ENCODE measurements at regions not wholly inside any gene's neighbourhood (a gene's known extent, or its start where the extent isn't known, plus 50 kb on each side); places are given as distances from the start of the nearest gene placed in this dataset.
A peak's percentile ranks its signal among the peaks of the same experiment; 100 is the strongest.

- H3K9me3 Mint-ChIP-seq, result no peaks in the 10 kb centered on the region
- H3K27me3 ChIP-seq (replicated peaks in 1 of 2; ENCODE audit: control insufficient read depth in 2 of 2, extremely low read depth in 1 of 2, insufficient read depth in 2 of 2, low read length in 1 of 2), result no peaks in the 10 kb centered on the region
- ATAC-seq (replicated peaks in 1 of 4), result peak in 2 of 4 experiments; percentile 45 to 60
- H3K36me3 ChIP-seq (ENCODE audit: control insufficient read depth in 2 of 2, extremely low read depth in 1 of 2, insufficient read depth in 1 of 2, low read length in 1 of 2), result no peaks in the 10 kb centered on the region
- H3K27ac Mint-ChIP-seq, result no peak overlapping the region
- H3K36me3 Mint-ChIP-seq, result no peaks in the 10 kb centered on the region
- H3K4me1 ChIP-seq (ENCODE audit: control insufficient read depth in 1 of 2, extremely low read depth in 1 of 2, insufficient read depth in 2 of 2, low read length in 2 of 2), result no peaks in the 10 kb centered on the region
- no peak overlapping the region for H3K4me3 Mint-ChIP-seq
- DNase-seq, result no peak
- H3K27ac ChIP-seq (ENCODE audit: low read length), result no peak overlapping the region
- ChIA-PET CTCF (no interaction called here), POLR2A (no interaction called here)
- peaks cover 7 to 9% of the 10 kb centered on the region in 2 donors for H3K27me3 Mint-ChIP-seq
- 35% methylated on average over 3 of the region's 7 CpGs for WGBS (ENCODE audit: insufficient coverage)
- no peak overlapping the region for H3K4me3 ChIP-seq (ENCODE audit: control insufficient read depth in 1 of 2, extremely low read depth in 1 of 2, low read length in 1 of 2)
- no peaks in the 10 kb centered on the region for H3K9me3 ChIP-seq
- H3K4me1 Mint-ChIP-seq, result peaks cover 0 to 13% (median 1%) of the 10 kb centered on the region in 3 donors
Observed at GRCh38 chr4:159047478-159048165, 55.3 kb upstream of the RAPGEF2 start.

- WGBS (ENCODE audit: insufficient coverage), result 89% methylated on average over 10 of the region's 16 CpGs
- H3K4me1 ChIP-seq (ENCODE audit: control insufficient read depth in 1 of 2, extremely low read depth in 1 of 2, insufficient read depth in 2 of 2, low read length in 2 of 2), result no peaks in the 10 kb centered on the region
- Mint-ChIP-seq H3K4me3 (no peak overlapping the region), H3K4me1 (peaks cover 0 to 13% (median 1%) of the 10 kb centered on the region in 3 donors), H3K36me3 (no peaks in the 10 kb centered on the region), H3K27me3 (peaks cover 4 to 6% of the 10 kb centered on the region in 2 donors), H3K27ac (no peak overlapping the region), H3K9me3 (no peaks in the 10 kb centered on the region)
- no peak overlapping the region for H3K27ac ChIP-seq (ENCODE audit: low read length)
- H3K4me3 ChIP-seq (ENCODE audit: control insufficient read depth in 1 of 2, extremely low read depth in 1 of 2, low read length in 1 of 2), result no peak overlapping the region
- DNase-seq, result no peak
- ChIA-PET POLR2A (interaction anchor here in 1 of 2 donors (0.6 kb wide), 1 partner anchor 233 kb away, joined by 3 read pairs; no protein-coding TSS in a partner anchor), CTCF (no interaction called here)
- H3K36me3 ChIP-seq (ENCODE audit: control insufficient read depth in 2 of 2, extremely low read depth in 1 of 2, insufficient read depth in 1 of 2, low read length in 1 of 2), result no peaks in the 10 kb centered on the region
- no peak for ATAC-seq (replicated peaks in 1 of 4)
- no peaks in the 10 kb centered on the region for H3K9me3 ChIP-seq
- no peaks in the 10 kb centered on the region for H3K27me3 ChIP-seq (replicated peaks in 1 of 2; ENCODE audit: control insufficient read depth in 2 of 2, extremely low read depth in 1 of 2, insufficient read depth in 2 of 2, low read length in 1 of 2)
Observed at GRCh38 chr4:159048166-159048886, 54.6 kb upstream of the RAPGEF2 start.

GRCh38 chr4:159049780-159050375 lies 53.0 kb upstream of the RAPGEF2 start:
- Mint-ChIP-seq H3K4me3 (no peak overlapping the region), H3K27me3 (peaks cover 8 to 11% of the 10 kb centered on the region in 2 donors), H3K27ac (no peak overlapping the region), H3K4me1 (peaks cover 0 to 13% (median 1%) of the 10 kb centered on the region in 3 donors), H3K36me3 (no peaks in the 10 kb centered on the region), H3K9me3 (no peaks in the 10 kb centered on the region)
- no peak overlapping the region for H3K4me3 ChIP-seq (ENCODE audit: control insufficient read depth in 1 of 2, extremely low read depth in 1 of 2, low read length in 1 of 2)
- H3K9me3 ChIP-seq, result no peaks in the 10 kb centered on the region
- no peak overlapping the region for H3K27ac ChIP-seq (ENCODE audit: low read length)
- H3K36me3 ChIP-seq (ENCODE audit: control insufficient read depth in 2 of 2, extremely low read depth in 1 of 2, insufficient read depth in 1 of 2, low read length in 1 of 2), result no peaks in the 10 kb centered on the region
- CTCF ChIA-PET, result interaction anchor here in 1 of 2 donors (0.6 kb wide), 1 partner anchor 55 kb away, joined by 3 read pairs; no protein-coding TSS in a partner anchor
- no peak for DNase-seq
- no peaks in the 10 kb centered on the region for H3K27me3 ChIP-seq (replicated peaks in 1 of 2; ENCODE audit: control insufficient read depth in 2 of 2, extremely low read depth in 1 of 2, insufficient read depth in 2 of 2, low read length in 1 of 2)
- WGBS (ENCODE audit: insufficient coverage), result 100% methylated on average over 1 of the region's 2 CpGs
- no peaks in the 10 kb centered on the region for H3K4me1 ChIP-seq (ENCODE audit: control insufficient read depth in 1 of 2, extremely low read depth in 1 of 2, insufficient read depth in 2 of 2, low read length in 2 of 2)
- POLR2A ChIA-PET, result no interaction called here
- no peak for ATAC-seq (replicated peaks in 1 of 4)

GRCh38 chr4:159051245-159052071 lies 51.4 kb upstream of the RAPGEF2 start:
- Mint-ChIP-seq H3K9me3 (no peaks in the 10 kb centered on the region), H3K36me3 (no peaks in the 10 kb centered on the region), H3K27ac (no peak overlapping the region), H3K4me3 (no peak overlapping the region), H3K27me3 (peaks cover 8 to 12% of the 10 kb centered on the region in 2 donors), H3K4me1 (peaks cover 0 to 13% (median 1%) of the 10 kb centered on the region in 3 donors)
- CTCF ChIA-PET, result interaction anchor here in 1 of 2 donors (0.5 to 0.7 kb wide), 2 partner anchors 13 to 223 kb away, joined by 3 read pairs; no protein-coding TSS in a partner anchor
- Histone ChIP-seq H3K27me3 (replicated peaks in 1 of 2; ENCODE audit: control insufficient read depth in 2 of 2, extremely low read depth in 1 of 2, insufficient read depth in 2 of 2, low read length in 1 of 2) (no peaks in the 10 kb centered on the region), H3K27ac (ENCODE audit: low read length) (no peak overlapping the region), H3K4me1 (ENCODE audit: control insufficient read depth in 1 of 2, extremely low read depth in 1 of 2, insufficient read depth in 2 of 2, low read length in 2 of 2) (no peaks in the 10 kb centered on the region), H3K4me3 (ENCODE audit: control insufficient read depth in 1 of 2, extremely low read depth in 1 of 2, low read length in 1 of 2) (no peak overlapping the region), H3K36me3 (ENCODE audit: control insufficient read depth in 2 of 2, extremely low read depth in 1 of 2, insufficient read depth in 1 of 2, low read length in 1 of 2) (no peaks in the 10 kb centered on the region), H3K9me3 (no peaks in the 10 kb centered on the region)
- 80% methylated on average over 1 of the region's 7 CpGs for WGBS (ENCODE audit: insufficient coverage)
- DNase-seq (no peak), ATAC-seq (replicated peaks in 1 of 4) (no peak)
- POLR2A ChIA-PET, result no interaction called here

GRCh38 chr4:159052315-159052714 lies 50.6 kb upstream of the RAPGEF2 start:
- Mint-ChIP-seq H3K4me3 (no peak overlapping the region), H3K4me1 (peaks cover 0 to 13% (median 1%) of the 10 kb centered on the region in 3 donors), H3K27ac (no peak overlapping the region), H3K9me3 (no peaks in the 10 kb centered on the region), H3K27me3 (peaks cover 8 to 12% of the 10 kb centered on the region in 2 donors), H3K36me3 (no peaks in the 10 kb centered on the region)
- Histone ChIP-seq H3K4me1 (ENCODE audit: control insufficient read depth in 1 of 2, extremely low read depth in 1 of 2, insufficient read depth in 2 of 2, low read length in 2 of 2) (no peaks in the 10 kb centered on the region), H3K4me3 (ENCODE audit: control insufficient read depth in 1 of 2, extremely low read depth in 1 of 2, low read length in 1 of 2) (no peak overlapping the region), H3K27ac (ENCODE audit: low read length) (no peak overlapping the region), H3K36me3 (ENCODE audit: control insufficient read depth in 2 of 2, extremely low read depth in 1 of 2, insufficient read depth in 1 of 2, low read length in 1 of 2) (no peaks in the 10 kb centered on the region), H3K9me3 (no peaks in the 10 kb centered on the region), H3K27me3 (replicated peaks in 1 of 2; ENCODE audit: control insufficient read depth in 2 of 2, extremely low read depth in 1 of 2, insufficient read depth in 2 of 2, low read length in 1 of 2) (no peaks in the 10 kb centered on the region)
- no CpG with 5 or more reads among the region's 6 CpGs for WGBS (ENCODE audit: insufficient coverage)
- ATAC-seq (replicated peaks in 1 of 4) (no peak), DNase-seq (no peak)
- CTCF ChIA-PET, result no interaction called here
- POLR2A ChIA-PET, result interaction anchor here in 1 of 2 donors (0.6 kb wide), 1 partner anchor 18 kb away, joined by 3 read pairs; no protein-coding TSS in a partner anchor
